ENCODE measurements at regions not wholly inside any gene's neighbourhood (a gene's known extent, or its start where the extent isn't known, plus 50 kb on each side); places are given as distances from the start of the nearest gene placed in this dataset.

GRCh38 chr6:134590449-134590848 lies 272.5 kb upstream of the SGK1 start:
- DNase-seq: no peak
- no peak overlapping the region for H3K27ac ChIP-seq
- no peaks in the 10 kb centered on the region for H3K9me3 ChIP-seq (replicated peaks in 1 of 3)
- intact Hi-C loops (cut with DNase I): no loop called here
- no peaks in the 10 kb centered on the region for H3K27me3 ChIP-seq
- no peak for TF ChIP-seq POLR2A (IDR thresholded peaks at IDR 0.05)
- TF ChIP-seq CTCF (IDR thresholded peaks at IDR 0.05): no peak
- WGBS, 4 donors: 90 to 96% (median 90%) methylated on average over 7 of the region's 7 CpGs
- no peaks in the 10 kb centered on the region for H3K4me1 ChIP-seq (replicated peaks in 1 of 2)
- no peak overlapping the region for H3K4me3 ChIP-seq
- no peaks in the 10 kb centered on the region for H3K36me3 ChIP-seq (replicated peaks in 1 of 2)

- Histone ChIP-seq H3K9me3 (replicated peaks in 1 of 3) (no peaks in the 10 kb centered on the region), H3K4me3 (no peak overlapping the region), H3K36me3 (replicated peaks in 1 of 2) (no peaks in the 10 kb centered on the region), H3K4me1 (replicated peaks in 1 of 2) (no peaks in the 10 kb centered on the region), H3K27me3 (no peaks in the 10 kb centered on the region), H3K27ac (no peak overlapping the region)
- 79 to 98% (median 89%) methylated on average over 5 of the region's 5 CpGs for WGBS, 4 donors
- no peak for TF ChIP-seq POLR2A (IDR thresholded peaks at IDR 0.05)
- DNase-seq: no peak
- intact Hi-C loops (cut with DNase I): no loop called here
Measured at GRCh38 chr6:134590004-134590403, 272.1 kb upstream of the SGK1 start.

- H3K27ac ChIP-seq: no peak overlapping the region
- H3K27me3 ChIP-seq: no peaks in the 10 kb centered on the region
- H3K4me1 ChIP-seq (replicated peaks in 1 of 2): no peaks in the 10 kb centered on the region
- WGBS, 4 donors: 74 to 85% (median 80%) methylated on average over 5 of the region's 5 CpGs
- no peak overlapping the region for H3K4me3 ChIP-seq
- no peak for DNase-seq
- H3K9me3 ChIP-seq (replicated peaks in 1 of 3): no peaks in the 10 kb centered on the region
- no peaks in the 10 kb centered on the region for H3K36me3 ChIP-seq (replicated peaks in 1 of 2)
- intact Hi-C loops (cut with DNase I): no loop called here
- no peak for TF ChIP-seq POLR2A (IDR thresholded peaks at IDR 0.05)
- no peak for TF ChIP-seq CTCF (IDR thresholded peaks at IDR 0.05)
Measured at GRCh38 chr6:134589512-134589911, 271.6 kb upstream of the SGK1 start.

- no peak for DNase-seq
- no peaks in the 10 kb centered on the region for H3K4me1 ChIP-seq (replicated peaks in 1 of 2)
- H3K27me3 ChIP-seq: no peaks in the 10 kb centered on the region
- H3K27ac ChIP-seq: no peak overlapping the region
- no peaks in the 10 kb centered on the region for H3K9me3 ChIP-seq (replicated peaks in 1 of 3)
- WGBS, 4 donors: 90 to 96% (median 94%) methylated on average over 2 of the region's 2 CpGs
- TF ChIP-seq CTCF (IDR thresholded peaks at IDR 0.05) (no peak), POLR2A (IDR thresholded peaks at IDR 0.05) (no peak)
- intact Hi-C loops (cut with DNase I): no loop called here
- no peaks in the 10 kb centered on the region for H3K36me3 ChIP-seq (replicated peaks in 1 of 2)
- no peak overlapping the region for H3K4me3 ChIP-seq
Measured at GRCh38 chr6:134588267-134588666, 270.4 kb upstream of the SGK1 start.

- H3K27me3 ChIP-seq: no peaks in the 10 kb centered on the region
- DNase-seq: peak in 1 of 7 donors; percentile 6
- no peaks in the 10 kb centered on the region for H3K9me3 ChIP-seq (replicated peaks in 1 of 3)
- H3K4me1 ChIP-seq (replicated peaks in 1 of 2): no peaks in the 10 kb centered on the region
- intact Hi-C loops (cut with DNase I): no loop called here
- H3K36me3 ChIP-seq (replicated peaks in 1 of 2): no peaks in the 10 kb centered on the region
- no peak overlapping the region for H3K27ac ChIP-seq
- 46 to 64% (median 59%) methylated on average over 8 of the region's 8 CpGs for WGBS, 4 donors
- TF ChIP-seq POLR2A (IDR thresholded peaks at IDR 0.05): no peak
- no peak for TF ChIP-seq CTCF (IDR thresholded peaks at IDR 0.05)
- H3K4me3 ChIP-seq: no peak overlapping the region
Measured at GRCh38 chr6:134585517-134585873, 267.6 kb upstream of the SGK1 start.

Measured in adrenal gland (tissue), 9 donors.